Mesendoderm (in vitro differentiated cells): ENCODE measurements at regions not wholly inside any gene's neighbourhood (a gene's known extent, or its start where the extent isn't known, plus 50 kb on each side); places are given as distances from the start of the nearest gene placed in this dataset.

Experiments used
- DNase-seq: peaks from one replicate; pipeline ENCODE4 v3.0.0; 2013
- H2AK5ac ChIP-seq: 2 replicates; pipeline ENCODE4 v1.6.1; 2013; ENCODE audit warnings: low read length, inconsistent platforms
- H2BK120ac ChIP-seq: 2 replicates; pipeline ENCODE4 v1.6.1; 2013; ENCODE audit warnings: low read depth, mild to moderate bottlenecking, low read length, moderate library complexity, mixed read lengths
- H2BK15ac ChIP-seq: replicated peaks from 2 replicates; pipeline ENCODE4 v1.6.1; 2013; ENCODE audit warnings: low read depth, mild to moderate bottlenecking, moderate library complexity
- H2BK5ac ChIP-seq: 2 replicates; pipeline ENCODE4 v1.6.1; 2013; ENCODE audit warnings: low read length, inconsistent platforms
- H3K18ac ChIP-seq: 2 replicates; pipeline ENCODE4 v1.6.1; 2013; ENCODE audit warnings: mild to moderate bottlenecking, low read length, mixed read lengths
- H3K23ac ChIP-seq: one replicate; pipeline ENCODE4 v1.6.1; 2013; ENCODE audit warnings: low read length
- H3K27ac ChIP-seq: 2 replicates; pipeline ENCODE4 v1.5.1; 2013; ENCODE audit warnings: low read depth, mild to moderate bottlenecking, inconsistent platforms, low read length, moderate library complexity
- H3K27me3 ChIP-seq: 2 replicates; pipeline ENCODE4 v1.6.1; 2013; ENCODE audit warnings: low read length, control low read depth, mild to moderate bottlenecking, inconsistent platforms; ENCODE audit not compliant: insufficient read depth, poor library complexity
- H3K36me3 ChIP-seq: 2 replicates; pipeline ENCODE4 v1.6.1; 2013; ENCODE audit warnings: low read length, inconsistent platforms; ENCODE audit not compliant: control insufficient read depth, insufficient read depth
- H3K4ac ChIP-seq: one replicate; pipeline ENCODE4 v1.6.1; 2013; ENCODE audit warnings: low read depth, mild to moderate bottlenecking, low read length, moderate library complexity
- H3K4me1 ChIP-seq: 2 replicates; pipeline ENCODE4 v1.6.1; 2013; ENCODE audit warnings: low read depth, low read length, inconsistent platforms; ENCODE audit not compliant: control insufficient read depth
- H3K4me2 ChIP-seq: 2 replicates; pipeline ENCODE4 v1.6.1; 2013; ENCODE audit warnings: low read length
- H3K4me3 ChIP-seq: 2 replicates; pipeline ENCODE4 v1.5.1; 2013; ENCODE audit warnings: mild to moderate bottlenecking, low read length
- H3K56ac ChIP-seq: one replicate; pipeline ENCODE4 v1.6.1; 2013; ENCODE audit warnings: low read length
- H3K79me1 ChIP-seq: 2 replicates; pipeline ENCODE4 v1.6.1; 2013; ENCODE audit warnings: low read length, inconsistent platforms
- H3K79me2 ChIP-seq: 2 replicates; pipeline ENCODE4 v1.6.1; 2013; ENCODE audit warnings: mild to moderate bottlenecking, low read length; ENCODE audit not compliant: control insufficient read depth, insufficient read depth
- H3K9ac ChIP-seq: 2 replicates; pipeline ENCODE4 v1.6.1; 2013; ENCODE audit warnings: low read length, inconsistent platforms
- H4K5ac ChIP-seq: one replicate; pipeline ENCODE4 v1.6.1; 2013; ENCODE audit warnings: low read length
- H4K8ac ChIP-seq: one replicate; pipeline ENCODE4 v1.6.1; 2013; ENCODE audit warnings: low read depth, mild to moderate bottlenecking, control low read depth, low read length, moderate library complexity
- WGBS: extraction: QIAGEN DNeasy Blood & Tissue Kit; methylation state at CpG from one replicate; pipeline ENCODE4 v1.1.7; 2013; ENCODE audit warnings: low lambda C conversion rate, missing lambda C conversion rate; ENCODE audit not compliant: insufficient coverage; ENCODE audit errors: extremely low coverage; 5-methylcytosine and 5-hydroxymethylcytosine counted together

GRCh38 chr9:27625751-27626150, 52.5 kb upstream of the C9orf72 start:
- no peak overlapping the region for H3K27ac ChIP-seq
- no peak overlapping the region for H3K18ac ChIP-seq
- H2BK120ac ChIP-seq: no peak overlapping the region
- no peak overlapping the region for H4K8ac ChIP-seq
- DNase-seq: no peak
- H2BK5ac ChIP-seq: no peak overlapping the region
- H3K4ac ChIP-seq: no peak overlapping the region
- H3K79me2 ChIP-seq: no peaks in the 10 kb centered on the region
- H3K4me3 ChIP-seq: no peak overlapping the region
- H2BK15ac ChIP-seq: no peak overlapping the region
- no peaks in the 10 kb centered on the region for H3K27me3 ChIP-seq
- H3K36me3 ChIP-seq: no peaks in the 10 kb centered on the region
- H3K56ac ChIP-seq: no peak overlapping the region
- no peak overlapping the region for H3K23ac ChIP-seq
- no peak overlapping the region for H3K4me2 ChIP-seq
- no peak overlapping the region for H4K5ac ChIP-seq
- no peaks in the 10 kb centered on the region for H3K79me1 ChIP-seq
- H2AK5ac ChIP-seq: no peak overlapping the region
- no peak overlapping the region for H3K9ac ChIP-seq
- no peaks in the 10 kb centered on the region for H3K4me1 ChIP-seq
- no CpG with 5 or more reads among the region's 2 CpGs for WGBS

GRCh38 chr9:27626244-27627187, 53.2 kb upstream of the C9orf72 start:
- H3K4me3 ChIP-seq: no peak overlapping the region

GRCh38 chr9:27627188-27627564, 53.9 kb upstream of the C9orf72 start:
- Histone ChIP-seq H3K4me3 (no peak overlapping the region), H3K4me1 (no peaks in the 10 kb centered on the region), H3K4ac (no peak overlapping the region), H3K36me3 (no peaks in the 10 kb centered on the region), H2BK120ac (no peak overlapping the region), H3K79me2 (no peaks in the 10 kb centered on the region), H2BK15ac (no peak overlapping the region), H3K56ac (no peak overlapping the region), H4K5ac (no peak overlapping the region), H3K27ac (no peak overlapping the region), H4K8ac (no peak overlapping the region), H3K18ac (no peak overlapping the region), H3K27me3 (no peaks in the 10 kb centered on the region), H3K79me1 (no peaks in the 10 kb centered on the region), H3K23ac (no peak overlapping the region), H2BK5ac (no peak overlapping the region), H3K9ac (no peak overlapping the region), H3K4me2 (no peak overlapping the region), H2AK5ac (no peak overlapping the region)
- no CpG with 5 or more reads among the region's 5 CpGs for WGBS
- DNase-seq: peak; percentile 9

More at GRCh38 chr9:27626244-27627187, 53.2 kb upstream of the C9orf72 start:
- Histone ChIP-seq H2AK5ac (no peak overlapping the region), H3K79me2 (no peaks in the 10 kb centered on the region), H3K56ac (no peak overlapping the region), H4K5ac (no peak overlapping the region), H2BK5ac (no peak overlapping the region), H3K79me1 (no peaks in the 10 kb centered on the region), H3K18ac (no peak overlapping the region), H3K4ac (no peak overlapping the region), H3K4me1 (no peaks in the 10 kb centered on the region), H2BK15ac (no peak overlapping the region), H3K27ac (no peak overlapping the region), H3K27me3 (no peaks in the 10 kb centered on the region), H3K9ac (no peak overlapping the region), H3K36me3 (no peaks in the 10 kb centered on the region), H2BK120ac (no peak overlapping the region), H3K23ac (no peak overlapping the region), H3K4me2 (no peak overlapping the region), H4K8ac (no peak overlapping the region)
- no peak for DNase-seq
- whole genome bisulfite sequencing: no CpG with 5 or more reads among the region's 8 CpGs

- Histone ChIP-seq H3K23ac (no peak overlapping the region), H3K4me2 (no peak overlapping the region), H3K4me3 (no peak overlapping the region), H2BK5ac (no peak overlapping the region), H2BK15ac (no peak overlapping the region), H3K36me3 (no peaks in the 10 kb centered on the region), H2BK120ac (no peak overlapping the region), H3K79me1 (no peaks in the 10 kb centered on the region), H3K18ac (no peak overlapping the region), H3K27me3 (no peaks in the 10 kb centered on the region), H3K4ac (no peak overlapping the region), H3K56ac (no peak overlapping the region), H3K4me1 (no peaks in the 10 kb centered on the region), H3K27ac (no peak overlapping the region), H3K9ac (no peak overlapping the region), H3K79me2 (no peaks in the 10 kb centered on the region), H4K5ac (no peak overlapping the region), H4K8ac (no peak overlapping the region), H2AK5ac (no peak overlapping the region)
- no peak for DNase-seq
Measured at GRCh38 chr9:27628311-27628710, 55.0 kb upstream of the C9orf72 start.

GRCh38 chr9:27629425-27629824, 56.1 kb upstream of the C9orf72 start:
- H2BK120ac ChIP-seq: no peak overlapping the region
- H3K27ac ChIP-seq: no peak overlapping the region
- H3K36me3 ChIP-seq: no peaks in the 10 kb centered on the region
- H3K18ac ChIP-seq: no peak overlapping the region
- H3K4me2 ChIP-seq: no peak overlapping the region
- DNase-seq: no peak
- WGBS: no CpG with 5 or more reads among the region's 2 CpGs
- H3K23ac ChIP-seq: no peak overlapping the region
- no peak overlapping the region for H3K56ac ChIP-seq
- no peak overlapping the region for H2BK5ac ChIP-seq
- no peaks in the 10 kb centered on the region for H3K4me1 ChIP-seq
- H4K5ac ChIP-seq: no peak overlapping the region
- no peak overlapping the region for H4K8ac ChIP-seq
- H3K9ac ChIP-seq: no peak overlapping the region
- H3K4me3 ChIP-seq: no peak overlapping the region
- H2BK15ac ChIP-seq: no peak overlapping the region
- H2AK5ac ChIP-seq: no peak overlapping the region
- no peak overlapping the region for H3K4ac ChIP-seq
- no peaks in the 10 kb centered on the region for H3K79me1 ChIP-seq
- no peaks in the 10 kb centered on the region for H3K27me3 ChIP-seq
- H3K79me2 ChIP-seq: no peaks in the 10 kb centered on the region

- no peaks in the 10 kb centered on the region for H3K4me1 ChIP-seq
- H4K5ac ChIP-seq: no peak overlapping the region
- H3K79me1 ChIP-seq: no peaks in the 10 kb centered on the region
- H2BK15ac ChIP-seq: no peak overlapping the region
- H3K23ac ChIP-seq: no peak overlapping the region
- no peak overlapping the region for H2BK120ac ChIP-seq
- no peak overlapping the region for H2BK5ac ChIP-seq
- H3K56ac ChIP-seq: no peak overlapping the region
- H3K79me2 ChIP-seq: no peaks in the 10 kb centered on the region
- no peak overlapping the region for H3K9ac ChIP-seq
- no peak overlapping the region for H3K4ac ChIP-seq
- no peak overlapping the region for H4K8ac ChIP-seq
- no peak for DNase-seq
- H3K27ac ChIP-seq: no peak overlapping the region
- no CpG with 5 or more reads among the region's 6 CpGs for WGBS
- H3K4me2 ChIP-seq: no peak overlapping the region
- no peak overlapping the region for H3K4me3 ChIP-seq
- H3K36me3 ChIP-seq: no peaks in the 10 kb centered on the region
- H3K27me3 ChIP-seq: no peaks in the 10 kb centered on the region
- H2AK5ac ChIP-seq: no peak overlapping the region
- H3K18ac ChIP-seq: no peak overlapping the region
Measured at GRCh38 chr9:27632254-27632653, 59.0 kb upstream of the C9orf72 start.
